ENCODE measurements at regions not wholly inside any gene's neighbourhood (a gene's known extent, or its start where the extent isn't known, plus 50 kb on each side); places are given as distances from the start of the nearest gene placed in this dataset.
A peak's percentile ranks its signal among the peaks of the same experiment; 100 is the strongest.

GRCh38 chr14:58947814-58948445 lies 240.5 kb upstream of the DAAM1 start:
- CTCF ChIA-PET, result interaction anchor here (0.9 to 1.4 kb wide), 2 partner anchors 12 to 14 kb away, joined by 3 read pairs; no protein-coding TSS in a partner anchor
- POLR2A ChIA-PET, result no interaction called here

GRCh38 chr14:58950555-58950954 lies 237.9 kb upstream of the DAAM1 start:
- Histone ChIP-seq H3K4me1 (ENCODE audit: control insufficient read depth in 1 of 2, insufficient read depth in 2 of 2, low read depth in 1 of 2, low read length in 1 of 2) (peaks cover 0 to 10% of the 10 kb centered on the region in 2 experiments; a peak in 1 of 4 replicates), H3K79me2 (ENCODE audit: insufficient read depth) (no peaks in the 10 kb centered on the region), H3K9ac (no peak overlapping the region), H3K9me2 (no peaks in the 10 kb centered on the region), H3K4me3 (ENCODE audit: low read depth in 2 of 2, low read length in 1 of 2) (no peak overlapping the region), H3K27me3 (ENCODE audit: insufficient read depth) (no peaks in the 10 kb centered on the region), H3F3A (replicated peaks; ENCODE audit: insufficient read depth) (no peaks in the 10 kb centered on the region), H3K9me3 (0 out of 2 replicates have a peak, but pooled peaks cover 3% of the 10 kb centered on the region), H3K4me2 (no peak overlapping the region), H3K27ac (ENCODE audit: low read depth in 2 of 2, low read length in 1 of 2) (no peak overlapping the region), H2AFZ (ENCODE audit: low read depth) (no peak overlapping the region), H3K36me3 (replicated peaks in 1 of 2; ENCODE audit: control insufficient read depth in 1 of 2, insufficient read depth in 2 of 2, low read length in 1 of 2) (no peaks in the 10 kb centered on the region), H4K20me1 (ENCODE audit: insufficient read depth) (no peaks in the 10 kb centered on the region)
- TF ChIP-seq POLR2AphosphoS5 (IDR thresholded peaks at IDR 0.05; ENCODE audit: low read depth, low read length) (no peak), RAD21 (IDR thresholded peaks at IDR 0.05; ENCODE audit: low read length) (no peak), FOSL2 (IDR thresholded peaks at IDR 0.05; ENCODE audit: borderline replicate concordance, low read depth) (no peak), YY1 (IDR thresholded peaks at IDR 0.05; ENCODE audit: low read depth) (no peak), NRF1 (IDR thresholded peaks at IDR 0.05; ENCODE audit: low read depth, low read length) (no peak), TAF1 (IDR thresholded peaks at IDR 0.05; ENCODE audit: borderline replicate concordance, low read depth, low read length) (no peak), CHD2 (IDR thresholded peaks at IDR 0.05; ENCODE audit: low read length, partially characterized antibody) (no peak), USF2 (IDR thresholded peaks at IDR 0.05; ENCODE audit: borderline replicate concordance, low read depth, low read length) (no peak), GATA2 (CRISPR knock-in tag; IDR thresholded peaks at IDR 0.05) (no peak), MXI1 (IDR thresholded peaks at IDR 0.05; ENCODE audit: low read depth, low read length) (no peak), ELF1 (IDR thresholded peaks at IDR 0.05) (no peak), RFX5 (IDR thresholded peaks at IDR 0.05; ENCODE audit: low read length) (no peak), JUND (IDR thresholded peaks at IDR 0.05) (no peak), SMC3 (IDR thresholded peaks at IDR 0.05; ENCODE audit: low read depth, low read length) (no peak), TEAD4 (IDR thresholded peaks at IDR 0.05; ENCODE audit: borderline replicate concordance, insufficient read depth) (no peak), MEF2A (IDR thresholded peaks at IDR 0.05; ENCODE audit: borderline replicate concordance, low read depth) (no peak)
- TF ChIP-seq, protein P1, sequence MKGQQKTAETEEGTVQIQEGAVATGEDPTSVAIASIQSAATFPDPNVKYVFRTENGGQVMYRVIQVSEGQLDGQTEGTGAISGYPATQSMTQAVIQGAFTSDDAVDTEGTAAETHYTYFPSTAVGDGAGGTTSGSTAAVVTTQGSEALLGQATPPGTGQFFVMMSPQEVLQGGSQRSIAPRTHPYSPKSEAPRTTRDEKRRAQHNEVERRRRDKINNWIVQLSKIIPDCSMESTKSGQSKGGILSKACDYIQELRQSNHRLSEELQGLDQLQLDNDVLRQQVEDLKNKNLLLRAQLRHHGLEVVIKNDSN (IDR thresholded peaks at IDR 0.05; ENCODE audit: borderline replicate concordance, low read depth), result no peak
- CTCF ChIA-PET, result no interaction called here
- DNase-seq, result no peak
- POLR2A ChIA-PET, result no interaction called here
- 2% methylated on average over 1 of the region's 1 CpG for WGBS (ENCODE audit: low lambda C conversion rate)

More at GRCh38 chr14:58947814-58948445, 240.5 kb upstream of the DAAM1 start:
- 81% methylated on average over 4 of the region's 4 CpGs for WGBS (ENCODE audit: low lambda C conversion rate)
- Histone ChIP-seq H3K9me2 (no peaks in the 10 kb centered on the region), H3K79me2 (ENCODE audit: insufficient read depth) (no peaks in the 10 kb centered on the region), H3K4me1 (ENCODE audit: control insufficient read depth in 1 of 2, insufficient read depth in 2 of 2, low read depth in 1 of 2, low read length in 1 of 2) (peaks cover 0 to 2% of the 10 kb centered on the region in 2 experiments; a peak in 1 of 4 replicates), H3K27me3 (ENCODE audit: insufficient read depth) (no peaks in the 10 kb centered on the region), H3K9me3 (0 out of 2 replicates have a peak, but pooled peaks cover 3% of the 10 kb centered on the region), H3K4me2 (no peak overlapping the region), H3K27ac (ENCODE audit: low read depth in 2 of 2, low read length in 1 of 2) (no peak overlapping the region), H3K4me3 (ENCODE audit: low read depth in 2 of 2, low read length in 1 of 2) (no peak overlapping the region), H3K36me3 (replicated peaks in 1 of 2; ENCODE audit: control insufficient read depth in 1 of 2, insufficient read depth in 2 of 2, low read length in 1 of 2) (no peaks in the 10 kb centered on the region), H3K9ac (no peak overlapping the region), H4K20me1 (ENCODE audit: insufficient read depth) (no peaks in the 10 kb centered on the region), H3F3A (replicated peaks; ENCODE audit: insufficient read depth) (no peaks in the 10 kb centered on the region), H2AFZ (ENCODE audit: low read depth) (no peak overlapping the region)
- no peak for DNase-seq
- TF ChIP-seq RAD21 (IDR thresholded peaks at IDR 0.05; ENCODE audit: low read length), result peak; percentile 24; the same call in 1 of the 2 replicates
- TF ChIP-seq CTCF (IDR thresholded peaks at IDR 0.05), result peak; percentile 33; the same call in 1 of the 2 replicates
- no peak for TF ChIP-seq TEAD4 (IDR thresholded peaks at IDR 0.05; ENCODE audit: borderline replicate concordance, insufficient read depth)
- no peak for TF ChIP-seq EP300 (IDR thresholded peaks at IDR 0.05; ENCODE audit: borderline replicate concordance in 1 of 2, low read depth in 1 of 2, low read length in 1 of 2)
- TF ChIP-seq JUND (IDR thresholded peaks at IDR 0.05), result no peak
